KG1 (cell line): ENCODE measurements at regions not wholly inside any gene's neighbourhood (a gene's known extent, or its start where the extent isn't known, plus 50 kb on each side); places are given as distances from the start of the nearest gene placed in this dataset.
"Not testable (repeated sequence)": the region's sequence is repeated elsewhere in the genome, so short reads cannot be mapped to it uniquely, and the experiment has no call there.

Experiments
- DNase-seq: peaks from one replicate; lab custom pipeline; 2025; lab: John Stamatoyannopoulos, UW

DNA sequence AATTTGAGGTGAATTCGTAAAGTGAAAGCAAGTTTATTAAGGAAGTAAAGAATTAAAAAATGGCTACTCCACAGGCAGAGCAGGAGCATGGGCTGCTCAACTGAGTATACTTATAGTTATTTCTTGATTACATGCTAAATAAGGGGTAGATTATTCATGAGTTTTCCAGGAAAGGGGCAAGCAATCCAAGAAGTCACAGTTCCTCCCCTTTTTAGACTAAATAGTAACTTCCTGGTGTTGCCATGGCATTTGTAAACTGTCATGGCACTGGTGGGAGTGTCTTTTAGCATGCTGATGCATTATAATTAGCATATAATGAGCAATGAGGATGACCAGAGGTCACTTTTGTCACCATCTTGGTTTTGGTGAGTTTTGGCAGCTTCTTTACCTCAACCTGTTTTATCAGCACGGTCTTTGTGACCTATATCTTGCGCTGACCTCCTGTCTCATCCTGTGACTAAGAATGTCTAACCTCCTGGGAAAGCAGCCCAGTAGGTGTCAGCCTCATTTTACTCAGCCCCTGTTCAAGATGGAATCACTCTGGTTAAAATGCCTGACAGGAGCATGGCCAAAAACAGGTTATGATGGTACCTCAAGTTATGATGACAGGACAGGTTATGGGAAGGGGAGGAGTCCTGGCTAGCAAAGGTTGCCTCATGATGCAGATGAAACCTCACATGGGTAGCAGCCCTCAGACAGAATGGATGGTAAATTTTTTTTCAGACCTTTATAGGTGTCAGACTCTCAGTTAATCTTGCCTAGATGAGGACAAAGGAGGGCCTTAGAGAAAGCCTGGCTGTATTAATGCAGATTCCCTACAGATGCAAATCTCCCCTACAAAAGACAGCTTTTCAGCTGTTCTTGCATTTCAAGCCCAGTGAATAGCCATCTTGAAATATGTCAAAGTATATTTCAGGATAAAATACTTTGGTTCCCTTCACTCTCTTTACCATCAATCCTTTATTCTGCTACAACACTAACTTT lies 49.7 kb downstream of the SIPA1L2 start:
- DNase-seq: no peak

DNA sequence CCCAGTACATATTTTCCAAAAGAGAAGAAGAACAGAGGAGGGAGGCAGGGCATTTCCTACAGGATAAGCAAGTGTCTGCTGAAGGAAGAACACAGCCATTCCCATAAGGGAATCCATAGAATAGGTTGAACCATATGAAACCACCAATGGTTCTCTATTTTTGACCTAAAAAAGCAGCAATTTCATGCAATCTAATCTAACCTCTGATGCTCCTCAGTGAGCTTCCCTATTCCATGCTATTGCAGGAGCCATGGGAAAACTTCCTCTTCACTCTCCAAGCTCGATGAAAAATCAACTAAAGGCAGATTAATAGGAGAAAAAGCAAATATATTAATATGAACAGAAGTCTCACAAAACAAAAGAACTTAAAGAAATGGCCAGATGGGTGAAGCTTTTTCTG lies 50.5 kb downstream of the SIPA1L2 start:
- no peak for DNase-seq

DNA sequence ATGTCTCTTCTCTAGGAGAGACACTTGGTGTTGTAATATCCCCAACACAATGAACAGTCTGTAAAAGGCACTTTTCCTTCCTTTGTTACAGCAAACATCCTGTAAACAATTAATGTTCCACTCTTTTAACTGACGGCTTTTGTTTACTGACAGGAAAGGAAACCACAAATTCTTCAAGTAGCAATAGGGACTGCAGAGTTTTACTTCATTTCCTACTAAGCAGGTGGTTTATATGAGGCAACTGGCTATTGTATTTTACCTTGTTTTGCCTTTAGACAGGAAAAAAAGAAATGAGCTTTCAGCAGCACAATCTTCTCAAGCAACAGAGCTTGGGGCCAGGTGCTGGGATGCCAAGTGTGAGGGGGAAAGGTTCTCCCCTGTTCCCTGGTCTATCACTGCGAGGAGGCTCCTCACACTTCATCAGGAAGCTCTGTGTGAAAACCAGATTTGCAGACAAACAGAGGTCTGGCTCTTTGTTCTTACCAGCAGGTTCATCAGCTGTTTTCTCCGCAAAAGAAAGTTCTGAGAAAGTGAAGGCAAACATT lies 51.2 kb downstream of the SIPA1L2 start:
- no peak for DNase-seq

DNA sequence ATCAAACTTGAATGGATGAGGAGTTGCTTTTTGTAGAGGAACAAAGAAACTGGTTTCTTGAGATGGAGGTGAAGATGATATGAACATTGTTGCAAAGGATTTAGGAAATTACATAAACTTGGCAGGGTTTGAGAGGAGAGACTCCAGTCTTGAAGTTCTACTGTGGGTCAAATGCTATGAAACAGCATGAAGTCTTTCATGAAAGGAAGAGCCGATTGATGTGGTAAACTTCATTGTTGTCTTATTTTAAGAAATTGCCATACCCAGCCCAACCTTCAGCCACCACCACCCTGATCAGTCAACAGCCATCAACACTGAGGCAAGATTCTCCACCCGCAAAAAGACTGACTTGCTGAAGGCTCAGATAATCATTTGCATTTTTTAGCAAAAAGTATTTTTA lies 52.2 kb downstream of the SIPA1L2 start:
- no peak for DNase-seq

DNA sequence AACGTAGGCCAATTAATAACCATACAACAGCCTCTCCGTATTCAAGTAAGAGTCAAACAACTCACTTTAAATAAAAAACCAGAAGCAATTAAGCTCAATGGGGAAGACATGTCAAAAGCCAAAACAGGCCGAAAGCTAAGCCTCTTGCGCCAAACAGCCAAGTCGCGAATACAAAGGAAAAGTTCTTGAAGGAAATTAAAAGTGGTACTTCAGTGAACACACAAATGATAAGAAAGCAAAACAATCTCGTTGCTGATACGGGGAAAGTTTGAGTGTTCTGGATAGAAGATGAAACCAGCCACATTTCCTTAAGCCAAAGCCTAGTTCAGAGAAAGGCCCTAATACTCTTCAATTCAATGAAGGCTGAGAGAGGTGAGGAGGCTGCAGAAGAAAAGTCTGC lies 53.4 kb downstream of the SIPA1L2 start:
- no peak for DNase-seq

DNA sequence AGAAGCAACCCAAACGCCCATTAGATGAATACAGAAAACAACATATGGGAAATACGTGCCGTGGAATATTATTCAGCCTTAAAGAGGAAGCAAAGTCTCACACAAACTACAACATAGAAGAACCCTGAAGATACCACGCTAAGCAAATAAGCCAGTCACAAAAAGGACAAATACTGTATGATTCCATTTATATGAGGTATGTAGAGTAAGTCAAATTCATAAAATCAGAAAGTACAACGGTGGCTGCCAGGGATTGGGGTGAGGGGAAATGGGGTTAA lies 54.2 kb downstream of the SIPA1L2 start:
- no peak for DNase-seq

DNA sequence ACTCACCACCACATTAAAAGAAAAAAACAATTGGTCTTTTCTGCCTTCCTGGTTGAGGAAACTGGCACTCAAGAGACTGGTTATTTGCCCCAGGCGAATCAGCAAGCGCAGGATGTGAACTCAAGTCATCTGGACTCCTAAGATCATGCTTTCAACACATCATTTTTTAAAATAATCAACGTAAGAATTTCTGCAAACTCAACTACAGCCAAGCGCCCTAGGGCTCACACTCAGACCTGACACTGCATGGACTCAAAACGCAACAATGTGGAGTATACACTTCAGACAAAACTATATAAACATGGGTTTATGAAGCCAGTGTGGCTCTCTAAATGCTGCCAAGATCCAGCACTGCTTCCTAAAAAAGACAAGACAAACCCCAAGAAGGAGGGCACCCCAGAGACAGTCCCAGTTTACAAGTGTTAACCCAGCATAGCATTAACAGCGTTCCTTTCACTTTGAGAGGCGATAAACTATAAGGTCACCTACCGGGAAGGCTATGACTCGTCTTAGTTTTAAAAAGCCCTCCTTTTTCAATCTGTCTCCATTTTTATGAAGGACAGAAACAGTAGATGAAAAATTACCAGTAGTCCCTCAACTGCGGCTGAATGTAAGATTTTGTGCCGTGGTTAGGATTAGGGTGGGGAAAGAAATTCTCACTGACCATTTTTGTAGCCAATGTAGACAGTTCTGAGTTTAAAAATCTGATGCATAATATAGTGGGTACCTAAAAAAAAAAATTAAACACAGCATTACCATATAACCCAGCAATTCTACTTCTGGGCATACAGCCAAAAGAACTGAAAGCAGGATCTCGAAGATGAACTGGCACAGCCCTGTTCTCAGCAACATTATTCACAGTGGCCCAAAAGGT lies 54.8 kb downstream of the SIPA1L2 start:
- DNase-seq: no peak

DNA sequence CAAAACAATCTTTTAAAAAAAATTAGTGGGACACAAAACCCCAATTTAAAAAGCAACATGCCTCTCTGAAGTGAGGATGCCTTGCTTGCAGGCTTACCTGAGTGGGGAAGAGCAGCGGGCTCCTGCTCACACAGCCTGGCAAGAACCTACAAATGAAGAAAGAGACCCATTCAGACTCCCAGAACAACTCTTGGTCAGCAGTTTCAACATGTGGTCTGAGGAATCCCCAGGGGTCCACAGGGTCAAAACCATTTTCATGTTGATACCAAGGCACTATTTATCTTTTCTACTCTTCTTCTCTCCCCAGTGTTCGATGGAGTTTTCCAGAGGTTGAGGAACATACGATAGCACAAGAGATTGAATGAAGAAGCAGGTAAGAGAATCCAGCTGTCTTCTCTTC lies 55.9 kb downstream of the SIPA1L2 start:
- no peak for DNase-seq

DNA sequence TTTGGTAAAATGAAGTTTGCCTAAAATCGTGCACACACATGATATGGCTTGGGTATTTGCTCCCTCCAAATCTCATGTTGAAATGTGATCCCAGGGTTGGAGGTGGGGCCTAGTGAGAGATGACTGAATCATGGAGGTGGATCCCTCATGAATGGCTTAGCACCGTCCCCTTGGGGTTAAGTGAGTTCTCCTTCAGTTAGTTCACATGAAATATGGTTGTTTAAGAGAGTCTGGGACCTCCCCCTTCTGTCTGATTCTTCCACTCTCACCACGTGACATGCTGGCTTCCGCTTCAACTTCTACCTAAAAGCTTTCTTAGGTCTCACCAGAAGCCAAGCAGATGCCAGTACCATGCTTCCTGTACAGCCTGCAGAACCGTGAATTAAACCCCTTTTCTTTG lies 58.4 kb downstream of the SIPA1L2 start:
- no peak for DNase-seq

DNA sequence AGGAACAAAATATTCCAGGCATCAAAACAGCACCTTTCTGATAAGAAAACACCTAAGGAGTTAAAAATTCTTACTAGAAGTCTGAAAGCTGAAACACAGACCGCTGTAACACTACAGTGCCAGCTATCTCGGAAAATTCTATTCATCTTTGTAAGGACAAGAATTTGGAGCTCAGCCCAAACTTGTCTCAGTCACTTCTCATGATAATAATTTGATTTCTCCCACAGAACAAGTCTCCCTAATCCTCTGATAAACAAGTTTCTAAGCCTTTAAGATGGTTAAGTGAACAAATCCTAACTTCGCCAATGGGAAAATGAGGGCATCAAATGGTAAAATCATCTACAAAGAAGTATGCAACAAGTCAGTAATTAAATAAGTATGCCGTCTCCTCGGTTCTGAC lies 59.9 kb downstream of the SIPA1L2 start:
- no peak for DNase-seq

DNA sequence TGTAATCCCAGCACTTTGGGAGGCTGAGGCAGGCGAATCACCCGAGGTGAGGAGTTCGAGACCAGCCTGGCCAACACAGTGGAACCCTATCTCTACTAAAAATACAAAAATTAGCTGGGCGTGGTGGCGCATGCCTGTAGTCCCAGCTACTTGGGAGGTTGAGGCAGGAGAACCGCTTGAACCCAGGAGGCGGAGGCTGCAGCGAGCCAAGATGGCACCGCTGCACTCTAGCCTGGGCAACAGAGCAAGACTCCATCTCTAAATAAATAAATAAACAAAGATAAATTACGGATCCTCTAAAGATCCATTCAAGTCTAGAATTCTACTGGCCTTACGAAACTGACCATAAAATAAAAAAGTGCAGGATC lies 60.4 kb downstream of the SIPA1L2 start:
- not testable (repeated sequence) for DNase-seq

DNA sequence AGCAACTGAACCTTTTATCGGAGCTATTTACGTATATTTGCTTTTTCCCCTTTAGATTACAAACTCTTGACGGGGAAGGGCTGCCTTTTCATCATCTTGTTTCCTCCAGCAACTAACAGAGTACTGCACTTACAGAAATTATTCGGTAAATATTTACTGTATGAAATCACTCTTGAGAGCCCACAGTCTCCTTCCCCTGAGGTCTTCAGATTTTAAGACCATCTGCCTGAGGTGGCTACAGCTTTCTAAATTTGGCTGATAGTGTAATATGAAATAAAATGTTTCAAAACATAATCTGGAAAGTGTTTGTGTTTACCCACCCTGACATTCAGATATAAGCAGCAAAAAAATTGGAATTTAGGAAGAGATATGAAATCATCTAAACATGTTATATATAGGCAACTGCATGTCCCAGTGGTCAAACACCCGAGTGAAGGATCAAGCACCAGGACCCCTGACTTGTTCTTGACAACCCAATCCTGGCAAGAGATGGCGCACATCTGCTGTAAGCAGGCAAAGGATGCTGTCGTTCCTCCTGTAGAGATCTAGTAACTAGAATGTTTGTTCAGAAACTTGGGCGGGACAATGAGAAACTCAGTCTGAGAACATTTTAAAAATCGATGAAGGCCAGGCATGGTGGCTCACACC lies 60.9 kb downstream of the SIPA1L2 start:
- no peak for DNase-seq

DNA sequence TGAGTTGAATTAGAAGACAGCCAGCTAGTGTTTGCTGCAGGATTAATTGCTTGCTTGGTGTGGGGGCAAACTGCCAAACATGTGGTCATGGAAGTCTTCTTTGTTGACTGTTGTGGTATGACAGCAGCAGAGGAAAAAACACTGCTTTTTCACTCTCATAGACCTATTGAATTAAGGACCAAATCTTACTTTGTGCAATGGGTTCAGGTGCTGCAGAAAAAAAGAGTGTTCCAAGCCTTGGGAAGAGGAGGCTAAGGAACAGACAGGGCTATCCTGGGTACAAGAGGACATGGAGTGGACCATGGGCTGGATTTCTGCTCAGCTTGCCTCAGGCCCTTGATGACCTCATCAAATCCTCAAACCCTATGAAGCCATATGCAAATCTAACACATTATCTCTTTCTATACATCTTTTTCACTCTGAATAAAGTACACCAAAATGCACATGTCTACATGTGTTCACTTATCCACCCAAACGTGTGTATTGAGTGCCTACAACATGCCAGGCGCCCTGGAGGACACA lies 61.5 kb downstream of the SIPA1L2 start:
- DNase-seq: no peak

DNA sequence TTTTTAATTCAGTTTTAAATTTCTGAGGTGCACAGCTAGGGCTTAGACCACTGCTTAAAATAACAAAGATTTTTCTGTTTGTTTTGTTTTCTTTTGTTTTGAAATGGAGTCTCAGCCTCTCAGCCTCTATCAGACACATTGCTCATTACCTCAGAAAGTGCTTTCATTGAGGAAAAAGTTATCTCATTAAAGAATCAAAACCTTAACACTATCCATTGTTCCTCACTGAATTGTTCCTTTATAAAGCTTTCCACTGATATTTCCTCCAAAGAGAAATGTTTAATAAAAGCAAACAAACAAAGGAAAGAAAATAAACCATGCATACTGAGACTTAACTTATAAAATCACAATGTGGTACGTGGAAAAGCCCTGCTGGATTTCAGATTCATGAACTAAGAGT lies 63.8 kb downstream of the SIPA1L2 start:
- no peak for DNase-seq

DNA sequence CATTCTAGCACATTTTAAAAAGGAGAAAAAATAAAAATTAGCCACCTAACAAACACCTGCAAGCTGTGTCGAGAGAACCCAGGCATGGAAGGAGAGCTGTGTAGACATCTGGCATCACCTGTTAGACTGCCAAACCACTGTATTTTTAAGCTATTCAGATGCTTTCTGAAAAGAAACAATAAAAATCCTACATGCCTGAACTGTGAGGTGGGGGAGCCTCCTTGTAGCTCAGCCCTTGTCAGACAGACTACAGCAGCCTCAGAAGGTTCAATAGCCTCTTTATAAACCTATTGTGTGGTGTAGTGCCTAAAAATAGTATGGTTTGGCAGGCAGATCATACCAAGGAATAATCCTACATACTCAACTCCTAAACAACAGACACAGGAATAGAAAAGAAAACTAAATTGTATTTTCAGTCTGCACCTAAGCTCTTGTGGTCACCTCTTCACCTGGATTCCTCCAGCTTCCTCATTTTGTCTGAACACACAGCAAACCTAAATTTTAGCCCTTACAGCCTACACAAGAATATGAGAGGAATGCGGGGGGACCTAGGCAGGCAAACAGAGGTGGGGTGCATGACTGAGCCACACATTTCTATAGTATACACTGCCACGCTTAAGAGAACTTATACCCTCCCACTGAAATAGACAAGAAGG lies 67.0 kb downstream of the SIPA1L2 start:
- DNase-seq: no peak

DNA sequence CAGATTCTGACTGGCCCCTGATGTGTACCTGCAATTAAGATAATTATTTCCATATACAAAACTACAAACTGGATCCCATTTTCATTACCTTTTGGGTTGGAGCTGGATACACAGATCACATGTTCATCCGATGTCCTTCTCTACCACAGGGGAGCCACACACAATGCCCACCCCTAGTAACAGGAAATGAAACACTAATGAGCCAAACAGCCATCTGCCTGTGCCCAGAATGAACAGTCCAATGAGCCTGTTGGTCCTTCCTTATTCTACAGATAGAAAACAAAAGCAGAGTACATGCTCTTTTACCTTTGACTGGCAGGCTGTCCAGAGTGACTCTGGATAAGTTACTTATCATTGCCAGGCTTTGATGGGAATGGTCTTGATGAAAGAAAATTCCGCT lies 68.6 kb downstream of the SIPA1L2 start:
- no peak for DNase-seq

DNA sequence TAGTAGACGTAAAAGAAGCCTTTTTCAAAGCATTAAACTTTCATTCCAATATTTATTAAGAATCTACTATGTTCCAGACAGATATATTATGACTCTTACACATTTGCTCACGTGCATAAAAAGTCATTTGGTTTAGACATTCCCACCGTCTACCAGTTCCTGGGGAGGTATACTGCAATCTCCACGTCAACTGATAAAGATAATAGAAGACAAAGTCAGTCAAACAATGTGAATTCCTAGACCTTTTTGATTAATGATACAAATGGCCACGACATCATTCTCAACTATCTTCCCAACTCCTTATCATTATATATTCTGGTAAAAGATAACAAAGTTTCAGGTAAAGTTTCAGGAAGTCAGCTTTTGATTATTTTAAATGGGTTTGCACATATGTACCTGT lies 69.0 kb downstream of the SIPA1L2 start:
- no peak for DNase-seq

DNA sequence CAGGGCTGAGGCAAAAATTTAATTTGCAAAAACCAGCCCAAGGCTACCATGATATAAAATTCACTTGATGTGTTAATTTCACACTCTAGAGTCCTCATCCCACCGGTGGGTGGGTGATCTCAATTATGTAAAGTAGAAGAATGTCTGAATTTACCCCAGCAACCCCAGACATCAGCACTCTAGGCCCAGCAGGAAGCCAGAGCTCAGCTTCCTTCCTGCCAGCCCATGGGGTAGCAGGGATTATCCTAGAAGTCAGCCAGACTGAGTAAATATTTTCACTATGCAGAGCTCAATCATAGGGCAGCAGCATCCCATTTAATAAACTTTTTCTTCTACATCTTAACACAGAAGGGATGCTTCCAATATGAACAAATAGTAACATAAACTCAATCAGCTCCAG lies 71.0 kb downstream of the SIPA1L2 start:
- DNase-seq: peak; percentile 13

DNA sequence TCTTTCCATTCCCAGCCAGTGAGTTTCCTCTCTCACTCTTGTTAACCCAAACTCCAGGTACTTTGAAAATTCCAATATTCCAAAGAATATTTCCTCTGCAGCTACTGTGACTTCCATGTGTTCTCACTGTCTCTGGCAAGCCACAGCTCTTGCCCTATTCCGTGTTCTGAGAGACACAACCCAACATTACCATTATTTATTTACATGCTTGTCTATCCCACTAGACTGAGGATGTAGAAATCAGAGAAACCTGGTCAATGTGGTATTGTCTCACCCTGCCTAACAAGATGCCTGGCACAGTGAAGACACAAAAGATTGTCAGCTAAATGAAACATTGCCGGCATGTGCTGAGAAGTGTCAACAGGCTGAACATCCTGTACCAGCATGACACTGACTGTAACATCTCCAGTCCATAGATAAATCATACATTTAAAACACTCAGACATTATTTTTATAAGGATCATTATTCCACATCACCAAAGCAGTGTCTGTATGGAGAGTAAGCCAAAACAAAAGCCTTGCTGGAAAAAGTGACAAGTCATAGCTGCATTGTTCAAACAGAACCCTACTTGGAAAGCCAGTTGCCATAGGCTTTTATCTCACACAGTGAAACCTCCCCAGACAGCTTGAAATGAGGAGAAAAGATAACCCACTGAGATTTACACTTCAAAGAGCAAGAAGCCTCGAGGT lies 72.3 kb downstream of the SIPA1L2 start:
- DNase-seq: no peak

DNA sequence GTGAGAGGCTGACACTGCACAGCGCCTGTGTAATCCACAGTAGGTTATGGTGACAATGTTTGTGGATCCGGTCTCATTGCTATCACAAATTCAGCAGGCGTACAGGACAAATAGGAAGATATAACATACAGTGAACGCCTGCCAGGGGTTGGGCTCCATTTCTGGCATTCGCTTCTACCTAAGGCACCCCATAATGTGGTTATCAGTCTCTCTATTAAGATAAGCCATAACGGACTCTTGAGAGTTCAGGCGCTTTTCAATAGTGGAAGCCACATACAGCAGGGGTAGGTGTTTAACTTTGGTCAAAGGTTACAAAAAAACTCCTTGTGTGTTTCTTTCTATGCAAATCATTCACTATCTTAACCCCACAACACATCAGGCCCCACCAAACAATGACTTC lies 72.8 kb downstream of the SIPA1L2 start:
- DNase-seq: no peak

DNA sequence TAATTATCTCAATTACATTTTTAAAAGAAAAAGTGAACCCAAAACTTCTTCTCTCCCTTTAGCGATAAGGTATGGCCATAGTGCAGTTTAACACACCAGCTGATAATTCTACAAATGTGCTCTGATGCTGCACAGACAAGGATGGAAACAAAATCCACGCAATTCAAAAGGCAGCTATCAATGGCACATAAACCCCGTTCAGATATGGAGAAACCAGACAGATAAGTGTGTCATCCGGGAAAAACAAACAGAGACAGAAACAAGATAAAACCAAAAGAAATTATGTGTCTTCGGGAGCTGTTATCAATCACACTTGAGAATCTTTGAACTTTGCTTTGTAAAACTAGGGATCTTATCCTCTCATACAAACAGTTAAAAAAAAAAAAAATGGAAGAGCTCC lies 73.6 kb downstream of the SIPA1L2 start:
- DNase-seq: no peak
